Stimulated activated naive CD8-positive, alpha-beta T cell treated with anti-CD3 and anti-CD28 coated beads, Interleukin-15, Interleukin-2, amounts not matched to agents 100 ng/mL and 50 ng/mL, for 24 hours (primary cell): ENCODE measurements at regions not wholly inside any gene's neighbourhood (a gene's known extent, or its start where the extent isn't known, plus 50 kb on each side); places are given as distances from the start of the nearest gene placed in this dataset.
"Not testable (repeated sequence)": the region's sequence is repeated elsewhere in the genome, so short reads cannot be mapped to it uniquely, and the experiment has no call there.

Experiments used
- H3K27ac Mint-ChIP-seq: one replicate; pipeline ENCODE4 v1.8.0; 2021; ENCODE audit warnings: mild to moderate bottlenecking, mixed read lengths
- H3K27me3 Mint-ChIP-seq: one replicate; pipeline ENCODE4 v1.8.0; 2021; ENCODE audit warnings: mixed read lengths
- H3K36me3 Mint-ChIP-seq: one replicate; pipeline ENCODE4 v1.8.0; 2021; ENCODE audit warnings: low read depth, mixed read lengths
- H3K4me1 Mint-ChIP-seq: one replicate; pipeline ENCODE4 v1.8.0; 2021; ENCODE audit warnings: low read depth, mixed read lengths
- H3K4me3 Mint-ChIP-seq: one replicate; pipeline ENCODE4 v1.8.0; 2021; ENCODE audit warnings: mild to moderate bottlenecking, mixed read lengths
- H3K9me3 Mint-ChIP-seq: one replicate; pipeline ENCODE4 v1.8.0; 2021; ENCODE audit warnings: mixed read lengths

DNA sequence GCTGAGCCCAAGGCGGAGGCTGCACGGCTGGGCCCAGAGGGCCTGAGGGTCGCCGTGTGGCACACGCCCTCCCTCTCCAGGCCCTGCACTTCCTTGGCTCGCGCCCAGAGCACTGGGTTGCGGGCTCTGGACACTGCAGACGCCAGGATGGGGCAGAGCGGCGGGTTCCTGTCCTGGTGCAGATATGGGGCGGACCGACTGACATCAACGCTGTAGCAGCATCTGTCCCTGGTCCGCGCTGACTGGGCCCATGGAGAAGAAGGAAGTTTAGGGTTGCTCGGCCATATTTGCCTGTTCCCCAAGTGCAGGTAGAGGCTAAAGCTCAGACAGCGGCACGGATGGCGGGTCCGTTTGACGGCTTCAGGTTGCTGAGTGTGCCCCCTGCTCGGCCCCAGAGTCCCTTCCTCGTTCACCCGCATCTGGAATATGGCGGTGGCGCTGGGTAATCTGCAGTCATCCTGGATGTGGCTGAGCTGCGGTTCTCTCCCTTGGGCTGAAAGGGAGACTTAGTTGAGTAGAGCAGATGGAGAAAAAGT is 116.1 kb downstream of the OR13A1 start:
- H3K4me1 Mint-ChIP-seq: no peaks in the 10 kb centered on the region
- H3K36me3 Mint-ChIP-seq: no peaks in the 10 kb centered on the region
- H3K27ac Mint-ChIP-seq: no peak overlapping the region
- peaks cover 18% of the 10 kb centered on the region for H3K27me3 Mint-ChIP-seq
- no peaks in the 10 kb centered on the region for H3K9me3 Mint-ChIP-seq
- no peak overlapping the region for H3K4me3 Mint-ChIP-seq

GRCh38 chr10:45201271-45201670 is 114.1 kb downstream of the OR13A1 start:
- H3K27ac Mint-ChIP-seq: no peak overlapping the region
- no peaks in the 10 kb centered on the region for H3K9me3 Mint-ChIP-seq
- no peaks in the 10 kb centered on the region for H3K36me3 Mint-ChIP-seq
- peaks cover 19% of the 10 kb centered on the region for H3K27me3 Mint-ChIP-seq
- H3K4me1 Mint-ChIP-seq: no peaks in the 10 kb centered on the region
- no peak overlapping the region for H3K4me3 Mint-ChIP-seq

DNA sequence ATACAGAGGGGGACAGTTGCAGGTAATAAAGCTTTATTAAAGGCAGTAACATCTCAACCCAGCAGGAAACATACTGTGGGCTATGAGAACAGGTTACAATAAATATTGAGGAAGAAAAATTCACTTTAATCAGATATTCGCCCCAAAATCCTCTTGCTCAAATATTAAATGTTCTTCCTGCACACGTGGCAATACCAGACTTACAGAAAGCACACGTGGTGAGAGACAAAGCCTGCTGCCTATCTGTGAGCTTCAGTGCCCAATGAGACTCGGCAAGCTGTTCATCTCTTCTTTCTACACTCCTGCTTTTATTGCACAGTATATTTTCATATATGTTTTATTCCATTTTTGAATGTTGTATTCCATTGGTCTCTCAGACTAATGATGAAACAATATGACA is 113.2 kb downstream of the OR13A1 start:
- Mint-ChIP-seq H3K9me3 (no peaks in the 10 kb centered on the region), H3K4me1 (no peaks in the 10 kb centered on the region), H3K36me3 (no peaks in the 10 kb centered on the region), H3K27me3 (peaks cover 19% of the 10 kb centered on the region), H3K27ac (no peak overlapping the region), H3K4me3 (no peak overlapping the region)

DNA sequence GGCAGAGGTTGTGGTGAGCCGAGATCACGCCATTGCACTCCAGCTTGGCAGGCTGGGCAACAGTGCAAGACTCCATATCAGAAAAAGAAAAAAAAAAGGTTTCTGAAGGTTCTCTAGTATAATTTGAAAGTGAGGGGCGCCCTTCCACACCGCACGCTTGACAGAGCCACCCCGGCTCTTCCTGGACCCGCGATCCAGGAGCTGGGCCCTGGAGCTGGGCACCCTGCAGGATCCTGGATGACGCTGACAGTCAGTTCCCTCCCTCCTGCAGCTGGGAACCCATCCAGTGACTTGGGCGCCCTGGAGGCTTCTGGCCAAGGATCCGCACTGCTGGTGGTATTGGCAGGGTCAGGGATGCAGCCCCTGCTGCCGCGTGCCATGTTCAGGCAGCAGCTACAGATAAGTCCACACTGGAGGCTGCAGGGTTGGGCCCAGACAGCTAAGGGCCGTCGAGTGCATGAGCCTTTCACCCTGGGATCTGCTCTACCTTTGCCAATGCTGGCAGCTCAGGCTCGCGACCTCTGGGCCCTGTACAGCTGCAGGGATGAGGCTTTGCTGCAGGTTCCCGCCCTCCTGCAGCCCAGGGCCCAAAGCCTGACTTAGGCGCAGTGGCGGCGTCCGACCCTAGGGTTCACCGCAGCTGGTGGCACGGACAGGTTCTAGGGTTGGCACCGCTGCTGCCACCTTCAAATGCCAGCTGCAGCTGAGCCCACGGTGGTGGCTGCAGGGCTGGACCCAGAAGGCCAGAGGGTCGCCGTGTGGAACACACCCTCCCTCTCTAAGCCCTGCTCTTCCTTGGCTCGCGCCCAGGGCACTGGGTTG is 110.2 kb downstream of the OR13A1 start:
- H3K4me1 Mint-ChIP-seq: no peaks in the 10 kb centered on the region
- H3K27ac Mint-ChIP-seq: no peak overlapping the region
- H3K27me3 Mint-ChIP-seq: peaks cover 44% of the 10 kb centered on the region
- no peak overlapping the region for H3K4me3 Mint-ChIP-seq
- no peaks in the 10 kb centered on the region for H3K36me3 Mint-ChIP-seq
- peaks cover 11% of the 10 kb centered on the region for H3K9me3 Mint-ChIP-seq

- H3K36me3 Mint-ChIP-seq: no peaks in the 10 kb centered on the region
- no peak overlapping the region for H3K4me3 Mint-ChIP-seq
- peaks cover 11% of the 10 kb centered on the region for H3K9me3 Mint-ChIP-seq
- no peaks in the 10 kb centered on the region for H3K4me1 Mint-ChIP-seq
- no peak overlapping the region for H3K27ac Mint-ChIP-seq
- H3K27me3 Mint-ChIP-seq: peaks cover 33% of the 10 kb centered on the region
Measured at GRCh38 chr10:45209888-45210287, 105.5 kb downstream of the OR13A1 start.

- peaks cover 33% of the 10 kb centered on the region for H3K27me3 Mint-ChIP-seq
- H3K36me3 Mint-ChIP-seq: no peaks in the 10 kb centered on the region
- H3K27ac Mint-ChIP-seq: no peak overlapping the region
- no peak overlapping the region for H3K4me3 Mint-ChIP-seq
- peaks cover 11% of the 10 kb centered on the region for H3K9me3 Mint-ChIP-seq
- H3K4me1 Mint-ChIP-seq: no peaks in the 10 kb centered on the region
Measured at GRCh38 chr10:45211576-45211975, 103.8 kb downstream of the OR13A1 start.

DNA sequence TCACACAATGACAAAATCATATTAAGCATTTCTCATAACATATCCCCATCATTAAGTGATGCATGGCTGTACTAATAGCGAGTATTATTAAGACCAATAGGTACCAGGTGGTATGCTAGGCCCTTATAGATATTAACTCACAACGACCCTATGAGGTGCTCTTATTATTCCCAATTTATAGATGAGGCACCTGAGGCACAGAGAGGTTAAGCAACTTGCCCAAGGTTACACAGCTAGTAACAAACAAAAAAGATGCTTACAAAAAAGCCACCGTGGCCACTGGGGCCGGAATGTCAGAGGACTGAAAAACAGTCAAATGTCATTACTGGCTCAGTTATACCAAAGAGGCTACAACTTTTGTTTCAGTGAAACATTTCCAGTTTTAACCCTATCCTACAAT is 96.0 kb downstream of the OR13A1 start:
- Mint-ChIP-seq H3K9me3 (no peaks in the 10 kb centered on the region), H3K27ac (no peak overlapping the region), H3K36me3 (no peaks in the 10 kb centered on the region), H3K4me1 (no peaks in the 10 kb centered on the region), H3K27me3 (no peaks in the 10 kb centered on the region), H3K4me3 (no peak overlapping the region)

- Mint-ChIP-seq H3K4me3 (no peak overlapping the region), H3K36me3 (no peaks in the 10 kb centered on the region), H3K27me3 (no peaks in the 10 kb centered on the region), H3K9me3 (no peaks in the 10 kb centered on the region), H3K27ac (no peak overlapping the region), H3K4me1 (no peaks in the 10 kb centered on the region)
Measured at GRCh38 chr10:45220931-45221330, 94.5 kb downstream of the OR13A1 start.

GRCh38 chr10:45224219-45224841 is 91.1 kb downstream of the OR13A1 start:
- no peak overlapping the region for H3K4me3 Mint-ChIP-seq
- H3K27me3 Mint-ChIP-seq: peaks cover 8% of the 10 kb centered on the region
- H3K4me1 Mint-ChIP-seq: no peaks in the 10 kb centered on the region
- H3K36me3 Mint-ChIP-seq: peaks cover 4% of the 10 kb centered on the region
- H3K27ac Mint-ChIP-seq: no peak overlapping the region
- H3K9me3 Mint-ChIP-seq: peaks cover 4% of the 10 kb centered on the region

GRCh38 chr10:45227042-45227441 is 88.4 kb downstream of the OR13A1 start:
- Mint-ChIP-seq H3K27me3 (peaks cover 13% of the 10 kb centered on the region), H3K27ac (no peak overlapping the region), H3K9me3 (peaks cover 17% of the 10 kb centered on the region), H3K4me3 (no peak overlapping the region), H3K36me3 (peaks cover 6% of the 10 kb centered on the region), H3K4me1 (no peaks in the 10 kb centered on the region)

GRCh38 chr10:45227456-45227855 is 88.0 kb downstream of the OR13A1 start:
- H3K9me3 Mint-ChIP-seq: peaks cover 17% of the 10 kb centered on the region
- peaks cover 6% of the 10 kb centered on the region for H3K36me3 Mint-ChIP-seq
- H3K27me3 Mint-ChIP-seq: peaks cover 13% of the 10 kb centered on the region
- no peaks in the 10 kb centered on the region for H3K4me1 Mint-ChIP-seq
- H3K4me3 Mint-ChIP-seq: no peak overlapping the region
- no peak overlapping the region for H3K27ac Mint-ChIP-seq

GRCh38 chr10:45229823-45230222 is 85.6 kb downstream of the OR13A1 start:
- H3K36me3 Mint-ChIP-seq: peaks cover 6% of the 10 kb centered on the region
- peaks cover 17% of the 10 kb centered on the region for H3K9me3 Mint-ChIP-seq
- H3K27me3 Mint-ChIP-seq: peaks cover 13% of the 10 kb centered on the region
- no peak overlapping the region for H3K4me3 Mint-ChIP-seq
- no peaks in the 10 kb centered on the region for H3K4me1 Mint-ChIP-seq
- no peak overlapping the region for H3K27ac Mint-ChIP-seq

DNA sequence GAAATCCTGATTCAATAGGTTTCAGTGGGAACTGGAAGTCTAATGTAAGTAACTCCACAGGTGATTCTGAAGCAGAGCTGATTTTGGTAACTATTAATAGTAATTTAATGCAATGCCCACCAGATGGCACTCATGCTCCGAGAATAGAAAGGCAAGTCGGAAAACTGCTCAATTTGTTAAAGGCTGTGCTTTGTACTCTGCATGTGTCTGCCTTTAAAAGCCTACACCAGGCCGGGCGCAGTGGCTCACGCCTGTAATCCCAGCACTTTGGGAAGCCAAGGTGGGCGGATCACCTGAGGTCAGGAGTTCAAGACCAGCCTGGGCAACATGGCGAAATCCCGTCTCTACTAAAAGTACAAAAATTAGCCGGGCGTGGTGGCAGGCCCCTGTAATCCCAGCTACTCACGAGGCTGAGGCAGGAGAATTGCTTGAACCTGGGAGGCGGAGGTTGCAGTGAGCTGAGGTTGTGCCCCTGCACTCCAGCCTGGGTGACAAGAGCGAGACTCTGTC is 80.1 kb downstream of the OR13A1 start:
- not testable (repeated sequence) for H3K27ac Mint-ChIP-seq, H3K36me3 Mint-ChIP-seq, H3K9me3 Mint-ChIP-seq, H3K4me1 Mint-ChIP-seq, H3K4me3 Mint-ChIP-seq, H3K27me3 Mint-ChIP-seq

DNA sequence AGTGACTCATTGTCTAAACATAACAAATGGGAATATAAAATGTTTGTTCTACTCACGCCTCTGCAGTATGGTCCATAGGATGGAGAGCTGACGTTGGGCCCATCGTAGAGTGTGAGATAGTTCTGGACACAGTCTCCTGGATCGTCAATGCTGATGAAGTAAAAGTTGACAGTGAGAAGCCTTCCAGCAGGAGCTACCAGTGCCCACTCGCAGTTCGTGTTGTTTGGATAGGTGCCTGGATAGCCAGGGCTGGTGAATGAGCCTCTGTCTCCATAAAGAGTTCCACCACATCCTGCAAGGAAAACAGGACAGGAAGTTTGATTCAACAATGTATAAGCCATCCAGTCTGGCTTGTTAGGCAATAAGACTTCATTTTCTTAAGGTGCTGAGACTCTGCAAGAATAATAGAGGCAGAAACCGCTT is 79.6 kb downstream of the OR13A1 start:
- Mint-ChIP-seq H3K36me3 (no peaks in the 10 kb centered on the region), H3K27ac (no peak overlapping the region), H3K27me3 (no peaks in the 10 kb centered on the region), H3K4me1 (peaks cover 6% of the 10 kb centered on the region), H3K9me3 (no peaks in the 10 kb centered on the region), H3K4me3 (no peak overlapping the region)

DNA sequence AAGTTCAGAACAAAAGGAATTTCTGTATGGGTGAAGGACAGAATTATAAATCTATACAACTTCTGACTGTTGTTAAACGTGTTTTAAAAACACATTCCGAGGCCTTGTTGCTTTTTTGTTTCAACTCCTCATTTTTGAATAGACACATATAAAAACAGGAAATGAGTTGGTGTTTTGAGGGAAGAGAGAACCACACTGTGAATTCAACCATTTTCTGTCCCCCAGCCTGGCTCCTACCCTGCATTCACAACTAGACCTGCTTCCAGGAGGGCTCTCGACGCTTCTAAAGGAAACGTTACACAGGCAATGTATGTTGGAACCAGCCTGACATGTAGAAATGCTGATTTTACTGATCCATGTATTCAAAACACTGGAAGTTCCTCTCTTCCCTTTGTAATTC is 76.5 kb downstream of the OR13A1 start:
- H3K4me1 Mint-ChIP-seq: peaks cover 18% of the 10 kb centered on the region
- H3K27me3 Mint-ChIP-seq: no peaks in the 10 kb centered on the region
- H3K4me3 Mint-ChIP-seq: no peak overlapping the region
- no peak overlapping the region for H3K27ac Mint-ChIP-seq
- no peaks in the 10 kb centered on the region for H3K9me3 Mint-ChIP-seq
- no peaks in the 10 kb centered on the region for H3K36me3 Mint-ChIP-seq
